ENCODE measurements at regions not wholly inside any gene's neighbourhood (a gene's known extent, or its start where the extent isn't known, plus 50 kb on each side); places are given as distances from the start of the nearest gene placed in this dataset.

DNA sequence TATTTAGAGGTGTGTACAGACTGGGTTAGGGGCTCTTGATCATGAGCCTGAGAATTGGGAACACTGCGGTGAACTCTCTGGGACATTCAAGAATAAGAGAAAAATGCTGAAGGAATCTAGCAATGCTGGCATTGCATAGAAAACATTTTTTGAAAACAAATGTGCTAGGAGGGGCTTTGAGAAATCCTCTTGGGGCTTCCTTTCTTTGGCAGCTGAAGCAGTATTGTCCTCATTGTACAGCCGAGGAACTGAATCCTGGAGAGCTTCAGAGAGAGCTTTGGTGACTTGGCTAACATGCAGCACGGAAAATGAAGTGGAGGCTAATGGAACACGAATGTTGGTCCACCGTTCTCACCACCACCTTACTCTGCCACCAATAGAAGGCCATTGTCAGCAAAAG, 107.3 kb upstream of the EFEMP1 start:
- Histone ChIP-seq H3K27me3 (replicated peaks; ENCODE audit: control insufficient read depth, insufficient read depth, low read length) (no peaks in the 10 kb centered on the region), H3K4me3 (replicated peaks; ENCODE audit: low read depth, low read length) (no peak overlapping the region), H3K36me3 (ENCODE audit: control insufficient read depth, insufficient read depth, low read length) (no peaks in the 10 kb centered on the region)
- TF ChIP-seq, protein P1, sequence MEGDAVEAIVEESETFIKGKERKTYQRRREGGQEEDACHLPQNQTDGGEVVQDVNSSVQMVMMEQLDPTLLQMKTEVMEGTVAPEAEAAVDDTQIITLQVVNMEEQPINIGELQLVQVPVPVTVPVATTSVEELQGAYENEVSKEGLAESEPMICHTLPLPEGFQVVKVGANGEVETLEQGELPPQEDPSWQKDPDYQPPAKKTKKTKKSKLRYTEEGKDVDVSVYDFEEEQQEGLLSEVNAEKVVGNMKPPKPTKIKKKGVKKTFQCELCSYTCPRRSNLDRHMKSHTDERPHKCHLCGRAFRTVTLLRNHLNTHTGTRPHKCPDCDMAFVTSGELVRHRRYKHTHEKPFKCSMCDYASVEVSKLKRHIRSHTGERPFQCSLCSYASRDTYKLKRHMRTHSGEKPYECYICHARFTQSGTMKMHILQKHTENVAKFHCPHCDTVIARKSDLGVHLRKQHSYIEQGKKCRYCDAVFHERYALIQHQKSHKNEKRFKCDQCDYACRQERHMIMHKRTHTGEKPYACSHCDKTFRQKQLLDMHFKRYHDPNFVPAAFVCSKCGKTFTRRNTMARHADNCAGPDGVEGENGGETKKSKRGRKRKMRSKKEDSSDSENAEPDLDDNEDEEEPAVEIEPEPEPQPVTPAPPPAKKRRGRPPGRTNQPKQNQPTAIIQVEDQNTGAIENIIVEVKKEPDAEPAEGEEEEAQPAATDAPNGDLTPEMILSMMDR (IDR thresholded peaks at IDR 0.05; ENCODE audit: insufficient read depth, low read length, poor library complexity, severe bottlenecking), result no peak
- no peak for DNase-seq (ENCODE audit: extremely low read depth, insufficient read length)

DNA sequence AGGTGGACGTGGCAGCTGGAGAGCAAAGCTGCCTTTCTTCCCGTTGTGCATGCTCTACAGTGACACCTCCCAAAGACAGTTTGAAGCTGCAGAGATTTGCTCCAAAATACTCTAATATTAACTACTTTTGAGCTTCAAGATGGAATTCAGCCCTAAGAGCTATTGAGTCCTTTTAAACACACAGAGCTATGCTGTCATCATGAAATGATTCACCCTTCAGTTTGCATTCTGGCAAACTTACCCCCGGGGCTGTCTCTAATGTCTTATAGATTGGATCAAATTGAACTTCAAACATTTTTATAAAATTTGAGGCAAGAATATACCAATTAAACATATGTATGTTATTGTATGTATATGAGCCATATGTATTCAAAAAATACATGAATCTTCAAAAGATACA, 110.7 kb upstream of the EFEMP1 start:
- DNase-seq (ENCODE audit: extremely low read depth, insufficient read length), result no peak
- no peaks in the 10 kb centered on the region; the same call in 1 of the 2 replicates for H3K27me3 ChIP-seq (replicated peaks; ENCODE audit: control insufficient read depth, insufficient read depth, low read length)
- TF ChIP-seq, protein P1 (IDR thresholded peaks at IDR 0.05; ENCODE audit: insufficient read depth, low read length, poor library complexity, severe bottlenecking), result no peak
- no peak overlapping the region for H3K4me3 ChIP-seq (replicated peaks; ENCODE audit: low read depth, low read length)
- no peaks in the 10 kb centered on the region for H3K36me3 ChIP-seq (ENCODE audit: control insufficient read depth, insufficient read depth, low read length)

DNA sequence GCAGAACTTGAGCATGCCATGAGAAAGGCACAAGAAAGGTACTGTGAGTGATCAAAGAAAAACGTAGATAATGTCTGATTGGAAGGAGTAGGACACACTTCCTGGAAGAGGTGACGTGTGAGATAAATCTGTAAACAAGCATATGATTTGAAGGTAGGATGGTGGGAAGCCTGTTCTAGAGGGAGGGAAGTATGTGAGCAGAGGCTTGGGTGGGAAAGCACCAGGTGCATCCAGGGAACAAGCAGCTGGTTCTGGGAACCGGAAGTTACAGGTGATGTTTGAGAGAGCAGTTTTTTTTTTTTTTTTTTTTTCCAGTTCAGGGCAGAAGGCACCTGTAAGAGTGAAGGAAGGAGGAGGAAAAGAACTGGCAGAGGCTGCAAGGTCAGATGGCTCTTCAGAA, 116.6 kb upstream of the EFEMP1 start:
- Histone ChIP-seq H3K4me3 (replicated peaks; ENCODE audit: low read depth, low read length) (no peak overlapping the region), H3K36me3 (ENCODE audit: control insufficient read depth, insufficient read depth, low read length) (no peaks in the 10 kb centered on the region), H3K27me3 (replicated peaks; ENCODE audit: control insufficient read depth, insufficient read depth, low read length) (no peaks in the 10 kb centered on the region; the same call in 1 of the 2 replicates)
- no peak for DNase-seq (ENCODE audit: extremely low read depth, insufficient read length)
- TF ChIP-seq, protein P1 (IDR thresholded peaks at IDR 0.05; ENCODE audit: insufficient read depth, low read length, poor library complexity, severe bottlenecking), result no peak

DNA sequence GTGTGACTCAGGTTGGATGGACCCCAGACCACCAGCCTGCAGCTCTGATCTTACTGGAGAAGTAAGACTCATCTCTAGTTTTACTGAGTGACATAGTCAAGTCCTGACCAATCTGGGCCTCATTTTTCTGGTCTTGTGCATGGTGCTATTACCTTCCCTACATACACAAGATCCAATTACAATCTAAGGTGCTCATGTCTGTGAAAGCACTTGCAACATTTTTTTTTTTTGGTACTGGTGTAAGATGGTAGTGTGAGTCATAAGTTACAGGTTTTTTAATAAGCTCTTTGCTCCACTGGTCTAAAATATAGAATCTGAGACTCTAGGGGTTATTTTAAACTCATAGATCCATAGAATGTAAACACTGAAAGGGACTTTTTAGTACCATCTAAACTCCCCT, 117.3 kb upstream of the EFEMP1 start:
- Histone ChIP-seq H3K36me3 (ENCODE audit: control insufficient read depth, insufficient read depth, low read length) (no peaks in the 10 kb centered on the region), H3K27me3 (replicated peaks; ENCODE audit: control insufficient read depth, insufficient read depth, low read length) (no peaks in the 10 kb centered on the region; the same call in 1 of the 2 replicates), H3K4me3 (replicated peaks; ENCODE audit: low read depth, low read length) (no peak overlapping the region)
- no peak for DNase-seq (ENCODE audit: extremely low read depth, insufficient read length)
- TF ChIP-seq, protein P1 (IDR thresholded peaks at IDR 0.05; ENCODE audit: insufficient read depth, low read length, poor library complexity, severe bottlenecking), result no peak

DNA sequence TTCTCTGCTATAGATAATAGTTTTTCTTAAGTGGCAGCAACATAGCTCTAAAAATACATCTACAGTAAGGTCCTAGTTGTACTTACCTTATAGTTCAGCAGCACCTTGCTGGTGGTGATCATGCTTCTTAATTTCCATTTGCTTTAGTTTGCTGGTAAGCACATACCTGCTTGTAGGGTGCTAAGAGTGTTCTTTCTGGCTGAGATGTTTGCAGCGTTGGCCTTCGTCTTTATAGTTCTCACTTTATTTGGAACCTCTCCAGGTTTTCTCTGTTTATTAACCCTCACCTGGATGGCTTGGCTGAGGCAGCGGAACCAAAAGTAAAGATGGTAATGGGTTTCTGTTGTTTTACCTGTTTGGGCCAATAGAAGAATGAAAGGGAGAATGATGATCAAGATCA, 123.6 kb upstream of the EFEMP1 start:
- Histone ChIP-seq H3K4me3 (replicated peaks; ENCODE audit: low read depth, low read length) (no peak overlapping the region), H3K27me3 (replicated peaks; ENCODE audit: control insufficient read depth, insufficient read depth, low read length) (no peaks in the 10 kb centered on the region), H3K36me3 (ENCODE audit: control insufficient read depth, insufficient read depth, low read length) (no peaks in the 10 kb centered on the region)
- TF ChIP-seq, protein P1 (IDR thresholded peaks at IDR 0.05; ENCODE audit: insufficient read depth, low read length, poor library complexity, severe bottlenecking), result no peak
- no peak for DNase-seq (ENCODE audit: extremely low read depth, insufficient read length)

DNA sequence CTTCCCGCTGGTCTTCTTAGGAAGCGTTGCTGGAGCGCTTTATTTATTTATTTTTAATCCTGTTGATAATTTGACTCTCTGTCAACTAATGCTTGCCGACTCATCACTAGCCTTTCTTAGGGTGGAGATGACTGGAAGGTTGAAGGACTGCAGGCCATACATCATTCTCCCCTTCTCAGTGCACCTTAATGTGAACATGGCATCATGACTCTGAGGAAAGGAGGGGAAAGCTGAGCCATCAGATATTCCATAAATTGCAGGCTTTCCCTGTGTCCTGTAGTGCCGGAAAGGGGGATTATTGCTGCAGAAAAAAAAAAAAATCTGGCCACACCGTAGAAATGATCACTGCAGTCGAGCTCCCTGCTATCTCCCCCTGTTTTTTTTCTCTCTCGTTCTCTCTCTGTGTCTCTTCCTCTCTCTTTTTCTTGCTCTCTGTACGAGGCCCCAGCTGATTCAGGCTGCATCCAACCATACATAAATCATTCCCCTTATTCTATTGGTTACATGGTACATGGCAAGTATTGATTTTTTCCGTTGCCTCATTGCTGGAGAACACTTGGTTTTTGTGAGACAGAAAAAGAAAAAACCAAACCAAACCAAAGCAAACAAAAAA, 125.8 kb upstream of the EFEMP1 start:
- H3K4me3 ChIP-seq (replicated peaks; ENCODE audit: low read depth, low read length), result no peak overlapping the region
- H3K27me3 ChIP-seq (replicated peaks; ENCODE audit: control insufficient read depth, insufficient read depth, low read length), result no peaks in the 10 kb centered on the region
- TF ChIP-seq, protein P1 (IDR thresholded peaks at IDR 0.05; ENCODE audit: insufficient read depth, low read length, poor library complexity, severe bottlenecking), result no peak
- DNase-seq (ENCODE audit: extremely low read depth, insufficient read length), result no peak
- H3K36me3 ChIP-seq (ENCODE audit: control insufficient read depth, insufficient read depth, low read length), result no peaks in the 10 kb centered on the region
